GM10266 (cell line): ENCODE measurements at regions not wholly inside any gene's neighbourhood (a gene's known extent, or its start where the extent isn't known, plus 50 kb on each side); places are given as distances from the start of the nearest gene placed in this dataset.

Source experiments
- DNase-seq: peaks from one replicate; pipeline ENCODE4 v3.0.0; 2012; ENCODE audit errors: extremely low spot score
- TF ChIP-seq, protein P1 (sequence below): IDR thresholded peaks from 2 replicates; pipeline ENCODE4 v1.5.1; 2012; ENCODE audit warnings: mild to moderate bottlenecking, low read depth; ENCODE audit not compliant: control insufficient read depth, insufficient read depth; ENCODE audit errors: missing control alignments

DNA sequence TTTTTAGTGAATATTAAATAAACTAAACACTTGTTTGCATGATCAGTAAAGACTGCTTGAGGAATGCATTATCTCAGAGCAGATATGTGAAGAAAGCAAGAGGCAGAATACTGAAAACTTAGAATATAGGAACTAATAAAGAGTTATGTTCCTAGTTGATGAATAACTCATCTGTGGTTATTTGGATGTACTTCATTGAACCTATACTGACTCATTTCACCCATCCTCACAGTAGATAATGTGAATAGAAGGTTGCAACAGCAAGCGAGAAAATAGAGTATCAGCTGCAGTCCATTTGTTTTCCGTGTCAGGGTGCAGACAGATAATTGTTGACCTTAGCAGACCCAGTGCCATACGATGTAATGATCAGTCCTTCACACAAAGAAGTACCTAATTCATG lies 945.7 kb upstream of the LRRTM1 start:
- TF ChIP-seq, protein P1, sequence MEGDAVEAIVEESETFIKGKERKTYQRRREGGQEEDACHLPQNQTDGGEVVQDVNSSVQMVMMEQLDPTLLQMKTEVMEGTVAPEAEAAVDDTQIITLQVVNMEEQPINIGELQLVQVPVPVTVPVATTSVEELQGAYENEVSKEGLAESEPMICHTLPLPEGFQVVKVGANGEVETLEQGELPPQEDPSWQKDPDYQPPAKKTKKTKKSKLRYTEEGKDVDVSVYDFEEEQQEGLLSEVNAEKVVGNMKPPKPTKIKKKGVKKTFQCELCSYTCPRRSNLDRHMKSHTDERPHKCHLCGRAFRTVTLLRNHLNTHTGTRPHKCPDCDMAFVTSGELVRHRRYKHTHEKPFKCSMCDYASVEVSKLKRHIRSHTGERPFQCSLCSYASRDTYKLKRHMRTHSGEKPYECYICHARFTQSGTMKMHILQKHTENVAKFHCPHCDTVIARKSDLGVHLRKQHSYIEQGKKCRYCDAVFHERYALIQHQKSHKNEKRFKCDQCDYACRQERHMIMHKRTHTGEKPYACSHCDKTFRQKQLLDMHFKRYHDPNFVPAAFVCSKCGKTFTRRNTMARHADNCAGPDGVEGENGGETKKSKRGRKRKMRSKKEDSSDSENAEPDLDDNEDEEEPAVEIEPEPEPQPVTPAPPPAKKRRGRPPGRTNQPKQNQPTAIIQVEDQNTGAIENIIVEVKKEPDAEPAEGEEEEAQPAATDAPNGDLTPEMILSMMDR: no peak

DNA sequence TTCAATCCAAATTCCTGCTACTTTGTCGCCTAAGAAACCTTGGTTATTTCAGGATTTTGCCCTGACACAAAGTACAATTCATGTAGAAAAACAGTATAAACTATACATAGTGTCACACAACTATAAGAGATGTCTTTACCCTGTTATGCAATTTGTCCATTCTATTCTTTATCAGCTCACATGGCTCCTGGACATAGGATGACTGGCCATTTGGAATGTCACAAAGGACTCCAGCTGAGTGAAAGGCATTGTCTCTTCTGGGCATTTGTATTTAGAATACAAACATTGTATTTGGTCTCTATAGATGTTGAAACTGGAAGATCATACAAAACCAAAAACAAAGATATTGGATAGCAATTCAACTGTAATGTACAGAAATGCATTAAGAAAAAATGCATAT lies 944.6 kb upstream of the LRRTM1 start:
- TF ChIP-seq, protein P1: no peak

More for the DNA sequence above, 945.7 kb upstream of the LRRTM1 start:
- DNase-seq: no peak

DNA sequence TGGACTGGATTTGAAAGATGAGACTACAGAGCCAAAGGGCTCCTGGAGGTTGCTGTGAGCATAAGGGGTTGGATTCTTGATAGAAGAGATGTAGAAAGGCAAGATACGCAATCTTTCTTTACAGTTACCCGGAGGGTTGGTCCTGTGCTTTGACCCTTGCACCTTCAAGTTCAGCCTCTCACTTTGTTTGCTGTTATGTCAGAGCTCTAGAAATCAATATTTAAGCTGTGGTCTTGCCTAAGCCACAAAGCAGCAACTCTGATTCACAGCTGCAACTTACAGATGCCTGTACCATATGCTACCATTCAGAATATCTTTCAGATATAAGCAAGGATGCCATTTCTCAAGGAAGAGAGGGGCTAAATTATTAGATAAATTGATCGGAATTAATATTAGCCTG lies 943.1 kb upstream of the LRRTM1 start:
- no peak for DNase-seq
- TF ChIP-seq, protein P1: no peak

More for the DNA sequence above, 944.6 kb upstream of the LRRTM1 start:
- no peak for DNase-seq

DNA sequence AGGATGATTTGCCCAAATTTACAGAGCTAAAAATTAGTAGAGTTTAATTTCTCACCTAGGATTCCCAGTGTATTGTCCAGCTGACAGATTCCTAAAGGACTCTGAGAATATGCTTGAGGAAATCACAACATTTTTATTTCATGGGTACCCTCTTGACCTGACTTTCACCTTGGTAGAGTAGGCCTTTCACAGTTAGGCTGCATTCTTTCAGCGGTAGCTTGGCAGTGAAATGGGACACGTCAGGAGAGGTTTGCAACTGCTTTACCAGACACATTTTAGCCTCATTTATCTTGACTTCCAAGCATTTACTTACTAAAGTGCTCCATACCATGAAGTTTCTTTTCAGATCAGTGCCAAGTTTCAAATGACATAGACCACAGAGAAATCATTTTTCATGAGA lies 937.9 kb upstream of the LRRTM1 start:
- TF ChIP-seq, protein P1: no peak
- DNase-seq: no peak

DNA sequence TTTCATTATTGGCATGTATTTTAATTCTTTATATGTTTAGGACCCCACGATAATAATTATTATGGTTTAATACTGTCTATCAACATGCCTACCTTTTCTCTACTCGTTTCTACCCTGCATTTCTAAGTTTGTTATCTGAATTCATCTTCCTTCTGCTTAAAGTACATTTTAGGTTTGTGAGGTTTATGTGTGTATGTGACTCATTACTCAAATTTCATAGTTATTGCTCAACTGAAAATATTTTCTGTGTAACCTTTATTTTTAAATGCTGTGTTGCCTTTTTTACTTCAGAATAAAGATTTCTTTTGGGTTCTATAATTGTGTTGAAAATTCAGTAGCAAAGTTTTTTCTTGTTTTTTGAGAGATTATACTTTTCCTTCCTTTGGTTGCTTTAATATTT lies 933.9 kb upstream of the LRRTM1 start:
- TF ChIP-seq, protein P1: no peak
- no peak for DNase-seq

DNA sequence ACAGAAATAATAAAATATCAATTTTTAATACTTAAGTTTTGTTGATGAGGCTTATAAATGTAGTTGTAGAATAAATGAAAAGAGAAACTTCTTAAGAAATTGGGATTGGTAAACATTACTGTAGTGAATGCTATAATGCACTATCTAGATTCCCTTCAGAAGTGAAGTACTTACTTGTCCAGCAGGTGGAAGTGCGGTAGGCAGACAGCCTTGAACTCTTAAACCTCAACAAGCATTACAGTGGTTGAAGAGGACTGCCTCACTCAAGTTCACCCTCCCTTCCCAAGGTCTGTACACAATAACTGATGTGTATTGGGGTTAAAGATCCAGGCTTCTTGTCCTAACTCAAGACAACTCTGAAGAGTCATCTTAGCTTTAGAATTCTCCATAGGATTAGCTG lies 931.0 kb upstream of the LRRTM1 start:
- DNase-seq: no peak

DNA sequence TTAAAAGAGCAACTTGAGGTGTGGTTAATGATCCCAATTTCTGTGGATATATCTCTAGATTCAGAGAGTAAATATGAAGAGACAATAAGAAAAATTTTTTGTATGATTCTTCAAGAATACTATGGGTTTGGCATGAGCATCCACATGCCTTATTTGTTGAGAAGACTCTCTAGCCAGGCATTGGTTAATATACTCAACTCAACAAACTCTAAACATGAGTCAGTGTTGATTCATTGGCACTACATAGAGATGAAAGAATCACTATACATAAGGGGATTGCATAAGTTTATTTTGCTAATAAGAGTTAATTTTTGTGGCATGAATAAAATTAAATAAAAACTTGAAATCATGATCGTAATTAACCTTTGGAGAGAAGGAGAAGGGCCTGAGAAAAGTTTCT lies 930.2 kb upstream of the LRRTM1 start:
- no peak for DNase-seq

More for the DNA sequence above, 931.0 kb upstream of the LRRTM1 start:
- TF ChIP-seq, protein P1: no peak

More for the DNA sequence above, 930.2 kb upstream of the LRRTM1 start:
- TF ChIP-seq, protein P1: no peak
